Neural crest cell (in vitro differentiated cells): ENCODE measurements at regions not wholly inside any gene's neighbourhood (a gene's known extent, or its start where the extent isn't known, plus 50 kb on each side); places are given as distances from the start of the nearest gene placed in this dataset.

ENCODE experiments used
- DNase-seq: peaks from one replicate; pipeline ENCODE4 v3.0.0; 2021; ENCODE audit warnings: low read depth, mixed read lengths, low spot score
- H3K27ac Mint-ChIP-seq: one replicate; pipeline ENCODE4 v1.8.0; 2021; ENCODE audit warnings: mild to moderate bottlenecking, mixed read lengths; ENCODE audit not compliant: unreplicated experiment
- H3K27me3 Mint-ChIP-seq: 2 replicates; pipeline ENCODE4 v1.8.0; 2021; ENCODE audit warnings: low read depth, mild to moderate bottlenecking, mixed read lengths
- H3K36me3 Mint-ChIP-seq: 2 replicates; pipeline ENCODE4 v1.8.0; 2021; ENCODE audit warnings: low read depth, mild to moderate bottlenecking, mixed read lengths
- H3K4me1 Mint-ChIP-seq: 2 replicates; pipeline ENCODE4 v1.8.0; 2021; ENCODE audit warnings: mixed read lengths
- H3K4me3 Mint-ChIP-seq: one replicate; pipeline ENCODE4 v1.8.0; 2021; ENCODE audit warnings: mild to moderate bottlenecking, mixed read lengths
- H3K9me3 Mint-ChIP-seq: 2 replicates; pipeline ENCODE4 v1.8.0; 2021; ENCODE audit warnings: mixed read lengths
- CTCF ChIP-seq: fragments of 200-600 bp; sonication (generic); conservative IDR thresholded peaks from 2 replicates; pipeline ENCODE4 v1.5.0; 2021; ENCODE audit warnings: antibody characterized with exemption, mild to moderate bottlenecking

- Mint-ChIP-seq H3K27ac (no peak overlapping the region), H3K36me3 (no peaks in the 10 kb centered on the region), H3K4me3 (no peak overlapping the region), H3K9me3 (no peaks in the 10 kb centered on the region), H3K27me3 (no peaks in the 10 kb centered on the region), H3K4me1 (peaks cover 33% of the 10 kb centered on the region)
- TF ChIP-seq CTCF, result no peak
- DNase-seq, result no peak
These were observed 207.1 kb downstream of the CTTN start for GRCh38 chr11:70605468-70605815.

- TF ChIP-seq CTCF, result no peak
- Mint-ChIP-seq H3K36me3 (no peaks in the 10 kb centered on the region), H3K27ac (no peak overlapping the region), H3K27me3 (no peaks in the 10 kb centered on the region), H3K4me3 (no peak overlapping the region), H3K4me1 (peaks cover 35% of the 10 kb centered on the region), H3K9me3 (no peaks in the 10 kb centered on the region)
- DNase-seq, result no peak
These were observed 207.5 kb downstream of the CTTN start for GRCh38 chr11:70605846-70606245.

GRCh38 chr11:70606248-70606950 is 208.1 kb downstream of the CTTN start:
- no peaks in the 10 kb centered on the region for H3K9me3 Mint-ChIP-seq
- H3K4me3 Mint-ChIP-seq, result no peak overlapping the region
- no peaks in the 10 kb centered on the region for H3K36me3 Mint-ChIP-seq
- DNase-seq, result no peak
- H3K4me1 Mint-ChIP-seq, result peaks cover 40% of the 10 kb centered on the region
- no peak for TF ChIP-seq CTCF
- H3K27ac Mint-ChIP-seq, result no peak overlapping the region
- peaks cover 2% of the 10 kb centered on the region for H3K27me3 Mint-ChIP-seq

- H3K27me3 Mint-ChIP-seq, result peaks cover 6% of the 10 kb centered on the region
- H3K4me1 Mint-ChIP-seq, result peaks cover 44% of the 10 kb centered on the region
- no peaks in the 10 kb centered on the region for H3K9me3 Mint-ChIP-seq
- H3K4me3 Mint-ChIP-seq, result no peak overlapping the region
- H3K36me3 Mint-ChIP-seq, result no peaks in the 10 kb centered on the region
- no peak for TF ChIP-seq CTCF
- no peak for DNase-seq
- no peak overlapping the region for H3K27ac Mint-ChIP-seq
These were observed 208.6 kb downstream of the CTTN start for GRCh38 chr11:70606951-70607330.

- Mint-ChIP-seq H3K27ac (no peak overlapping the region), H3K4me1 (peaks cover 44% of the 10 kb centered on the region), H3K27me3 (peaks cover 7% of the 10 kb centered on the region), H3K36me3 (no peaks in the 10 kb centered on the region), H3K9me3 (no peaks in the 10 kb centered on the region), H3K4me3 (no peak overlapping the region)
- DNase-seq, result no peak
- TF ChIP-seq CTCF, result no peak
These were observed 209.2 kb downstream of the CTTN start for GRCh38 chr11:70607561-70607960.
